MM.1S (cell line): ENCODE measurements at regions not wholly inside any gene's neighbourhood (a gene's known extent, or its start where the extent isn't known, plus 50 kb on each side); places are given as distances from the start of the nearest gene placed in this dataset.

Experiments used
- DNase-seq: peaks from one replicate; pipeline ENCODE4 v3.0.0-alpha.2; 2015
- H2AFZ ChIP-seq: fragments of 300-600 bp; sonication (generic); 2 replicates; pipeline ENCODE4 v1.6.0; 2016; ENCODE audit warnings: antibody characterized with exemption, low read length
- H3F3A ChIP-seq: fragments of 300-600 bp; sonication (generic); 2 replicates; pipeline ENCODE4 v1.6.1; 2016; ENCODE audit warnings: mild to moderate bottlenecking, antibody characterized with exemption, low read length, moderate library complexity, mixed read lengths; ENCODE audit not compliant: insufficient read depth
- H3K27ac ChIP-seq: fragments of 300-600 bp; sonication (generic); 2 replicates; pipeline ENCODE4 v1.5.1; 2016; ENCODE audit warnings: mild to moderate bottlenecking, low read length
- H3K27me3 ChIP-seq: fragments of 300-600 bp; sonication (generic); replicated peaks from 2 replicates; pipeline ENCODE4 v1.6.0; 2016; ENCODE audit warnings: low read length; ENCODE audit not compliant: insufficient read depth
- H3K36me3 ChIP-seq: fragments of 300-600 bp; sonication (generic); replicated peaks from 2 replicates; pipeline ENCODE4 v1.6.1; 2016; ENCODE audit warnings: mild to moderate bottlenecking, low read length, mixed read lengths; ENCODE audit not compliant: insufficient read depth
- H3K4me1 ChIP-seq: fragments of 300-600 bp; sonication (generic); 2 replicates; pipeline ENCODE4 v1.6.1; 2016; ENCODE audit warnings: low read length, mixed read lengths
- H3K4me2 ChIP-seq: fragments of 300-600 bp; sonication (generic); 2 replicates; pipeline ENCODE4 v1.6.0; 2016; ENCODE audit warnings: low read depth, low read length
- H3K4me3 ChIP-seq: fragments of 300-600 bp; sonication (generic); 2 replicates; pipeline ENCODE4 v1.5.1; 2016; ENCODE audit warnings: low read length, mixed read lengths
- H3K79me2 ChIP-seq: fragments of 300-600 bp; sonication (generic); 2 replicates; pipeline ENCODE4 v1.6.1; 2016; ENCODE audit warnings: mixed run types, low read length, mixed read lengths
- H3K9ac ChIP-seq: fragments of 300-600 bp; sonication (generic); 2 replicates; pipeline ENCODE4 v1.6.1; 2016; ENCODE audit warnings: low read length, mixed read lengths
- H3K9me2 ChIP-seq: fragments of 300-600 bp; sonication (generic); replicated peaks from 2 replicates; pipeline ENCODE4 v1.6.1; 2016; ENCODE audit warnings: mild to moderate bottlenecking, low read length, mixed read lengths; ENCODE audit not compliant: insufficient read depth
- H3K9me3 ChIP-seq: fragments of 300-600 bp; sonication (generic); replicated peaks from 2 replicates; pipeline ENCODE4 v1.6.1; 2016; ENCODE audit warnings: mild to moderate bottlenecking, low read length, mixed read lengths; ENCODE audit not compliant: insufficient read depth
- H4K20me1 ChIP-seq: fragments of 300-600 bp; sonication (generic); 2 replicates; pipeline ENCODE4 v1.6.1; 2016; ENCODE audit warnings: mild to moderate bottlenecking, low read length, moderate library complexity, mixed read lengths; ENCODE audit not compliant: insufficient read depth
- EZH2 ChIP-seq: fragments of 300-600 bp; sonication (generic); optimal IDR thresholded peaks from 2 replicates; pipeline ENCODE3; 2017; ENCODE audit warnings: low read depth, mild to moderate bottlenecking, antibody characterized with exemption, low read length, mixed read lengths
- EZH2phosphoT487 ChIP-seq: fragments of 300-600 bp; sonication (generic); IDR thresholded peaks from 2 replicates; pipeline ENCODE4 v1.6.1; 2018; ENCODE audit warnings: antibody characterized with exemption, low read length
- TF ChIP-seq, protein P1 (sequence below): fragments of 300-600 bp; sonication (generic); IDR thresholded peaks from 2 replicates; pipeline ENCODE4 v1.5.1; 2016; ENCODE audit warnings: antibody characterized with exemption, low read length, mixed read lengths

- Histone ChIP-seq H3K27ac (no peak overlapping the region), H3K9me2 (no peaks in the 10 kb centered on the region), H3K9ac (no peak overlapping the region), H4K20me1 (no peaks in the 10 kb centered on the region), H3K36me3 (no peaks in the 10 kb centered on the region), H3K4me1 (no peaks in the 10 kb centered on the region), H2AFZ (no peak overlapping the region), H3K27me3 (no peaks in the 10 kb centered on the region), H3K4me3 (no peak overlapping the region), H3F3A (no peaks in the 10 kb centered on the region), H3K4me2 (no peak overlapping the region), H3K9me3 (no peaks in the 10 kb centered on the region), H3K79me2 (no peaks in the 10 kb centered on the region)
- no peak for DNase-seq
- TF ChIP-seq EZH2phosphoT487: no peak
- TF ChIP-seq EZH2: no peak
- TF ChIP-seq, protein P1, sequence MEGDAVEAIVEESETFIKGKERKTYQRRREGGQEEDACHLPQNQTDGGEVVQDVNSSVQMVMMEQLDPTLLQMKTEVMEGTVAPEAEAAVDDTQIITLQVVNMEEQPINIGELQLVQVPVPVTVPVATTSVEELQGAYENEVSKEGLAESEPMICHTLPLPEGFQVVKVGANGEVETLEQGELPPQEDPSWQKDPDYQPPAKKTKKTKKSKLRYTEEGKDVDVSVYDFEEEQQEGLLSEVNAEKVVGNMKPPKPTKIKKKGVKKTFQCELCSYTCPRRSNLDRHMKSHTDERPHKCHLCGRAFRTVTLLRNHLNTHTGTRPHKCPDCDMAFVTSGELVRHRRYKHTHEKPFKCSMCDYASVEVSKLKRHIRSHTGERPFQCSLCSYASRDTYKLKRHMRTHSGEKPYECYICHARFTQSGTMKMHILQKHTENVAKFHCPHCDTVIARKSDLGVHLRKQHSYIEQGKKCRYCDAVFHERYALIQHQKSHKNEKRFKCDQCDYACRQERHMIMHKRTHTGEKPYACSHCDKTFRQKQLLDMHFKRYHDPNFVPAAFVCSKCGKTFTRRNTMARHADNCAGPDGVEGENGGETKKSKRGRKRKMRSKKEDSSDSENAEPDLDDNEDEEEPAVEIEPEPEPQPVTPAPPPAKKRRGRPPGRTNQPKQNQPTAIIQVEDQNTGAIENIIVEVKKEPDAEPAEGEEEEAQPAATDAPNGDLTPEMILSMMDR: no peak
Observed at GRCh38 chr5:9712911-9713310, 82.8 kb upstream of the TAS2R1 start.

GRCh38 chr5:9712506-9712905, 82.4 kb upstream of the TAS2R1 start:
- Histone ChIP-seq H3K4me3 (no peak overlapping the region), H3K9me2 (no peaks in the 10 kb centered on the region), H3K9me3 (no peaks in the 10 kb centered on the region), H2AFZ (no peak overlapping the region), H3K4me2 (no peak overlapping the region), H3K79me2 (no peaks in the 10 kb centered on the region), H3K4me1 (no peaks in the 10 kb centered on the region), H3F3A (no peaks in the 10 kb centered on the region), H3K9ac (no peak overlapping the region), H4K20me1 (no peaks in the 10 kb centered on the region), H3K27ac (no peak overlapping the region), H3K36me3 (no peaks in the 10 kb centered on the region), H3K27me3 (no peaks in the 10 kb centered on the region)
- DNase-seq: no peak
- TF ChIP-seq EZH2: no peak
- TF ChIP-seq, protein P1: no peak
- no peak for TF ChIP-seq EZH2phosphoT487

- no peak overlapping the region for H3K27ac ChIP-seq
- no peak overlapping the region for H3K9ac ChIP-seq
- H3K4me2 ChIP-seq: no peak overlapping the region
- H3K9me2 ChIP-seq: no peaks in the 10 kb centered on the region
- no peaks in the 10 kb centered on the region for H3K27me3 ChIP-seq
- no peak overlapping the region for H2AFZ ChIP-seq
- no peak overlapping the region for H3K4me3 ChIP-seq
- H4K20me1 ChIP-seq: no peaks in the 10 kb centered on the region
- no peaks in the 10 kb centered on the region for H3K79me2 ChIP-seq
- H3K9me3 ChIP-seq: no peaks in the 10 kb centered on the region
- H3F3A ChIP-seq: no peaks in the 10 kb centered on the region
- DNase-seq: no peak
- TF ChIP-seq EZH2: no peak
- TF ChIP-seq, protein P1: no peak
- TF ChIP-seq EZH2phosphoT487: no peak
- no peaks in the 10 kb centered on the region for H3K36me3 ChIP-seq
- H3K4me1 ChIP-seq: no peaks in the 10 kb centered on the region
Observed at GRCh38 chr5:9710069-9710468, 79.9 kb upstream of the TAS2R1 start.
